ENCODE measurements at regions not wholly inside any gene's neighbourhood (a gene's known extent, or its start where the extent isn't known, plus 50 kb on each side); places are given as distances from the start of the nearest gene placed in this dataset.

- TF ChIP-seq CTCF (conservative IDR thresholded peaks at IDR 0.05; ENCODE audit: low read depth in 2 of 2) (no peak), EZH2 (IDR thresholded peaks at IDR 0.05; ENCODE audit: low read depth, unreplicated experiment) (no peak), EZH2phosphoT487 (IDR thresholded peaks at IDR 0.05; ENCODE audit: unreplicated experiment) (no peak)
These were observed 93.2 kb upstream of the RBBP6 start for GRCh38 chr16:24446189-24446588.
